Superior temporal gyrus (tissue), 1 donor: ENCODE measurements at regions not wholly inside any gene's neighbourhood (a gene's known extent, or its start where the extent isn't known, plus 50 kb on each side); places are given as distances from the start of the nearest gene placed in this dataset.

Experiments
- DNase-seq: peaks from one replicate; pipeline ENCODE4 v3.0.0-alpha.2; 2016; ENCODE audit errors: extremely low spot score

GRCh38 chr5:52725808-52726207, 61.9 kb upstream of the ITGA1 start:
- DNase-seq: no peak

GRCh38 chr5:52727020-52727419, 60.7 kb upstream of the ITGA1 start:
- no peak for DNase-seq

GRCh38 chr5:52727576-52727975, 60.1 kb upstream of the ITGA1 start:
- no peak for DNase-seq

- no peak for DNase-seq
Measured at GRCh38 chr5:52728224-52728623, 59.5 kb upstream of the ITGA1 start.

GRCh38 chr5:52728686-52729085, 59.0 kb upstream of the ITGA1 start:
- no peak for DNase-seq

- DNase-seq: no peak
Measured at GRCh38 chr5:52731274-52732027, 56.3 kb upstream of the ITGA1 start.

- no peak for DNase-seq
Measured at GRCh38 chr5:52734557-52734956, 53.2 kb upstream of the ITGA1 start.

GRCh38 chr5:52735139-52735538, 52.6 kb upstream of the ITGA1 start:
- DNase-seq: no peak
